Neural progenitor cell (in vitro differentiated cells): ENCODE measurements at regions not wholly inside any gene's neighbourhood (a gene's known extent, or its start where the extent isn't known, plus 50 kb on each side); places are given as distances from the start of the nearest gene placed in this dataset.
"Not testable (repeated sequence)": the region's sequence is repeated elsewhere in the genome, so short reads cannot be mapped to it uniquely, and the experiment has no call there.

Source experiments
- EZH2 ChIP-seq: fragments of 200-600 bp; sonication (generic); IDR thresholded peaks from 2 replicates; pipeline ENCODE4 v1.6.1; 2017; ENCODE audit warnings: antibody characterized with exemption, mild to moderate bottlenecking, moderate library complexity
- EZH2phosphoT487 ChIP-seq: fragments of 200-600 bp; sonication (generic); IDR thresholded peaks from 2 replicates; pipeline ENCODE4 v1.6.1; 2017; ENCODE audit warnings: antibody characterized with exemption
- TF ChIP-seq, protein P1 (sequence below): fragments of 200-600 bp; sonication (generic); IDR thresholded peaks from 2 replicates; pipeline ENCODE4 v1.5.1; 2017; ENCODE audit warnings: antibody characterized with exemption, mild to moderate bottlenecking

DNA sequence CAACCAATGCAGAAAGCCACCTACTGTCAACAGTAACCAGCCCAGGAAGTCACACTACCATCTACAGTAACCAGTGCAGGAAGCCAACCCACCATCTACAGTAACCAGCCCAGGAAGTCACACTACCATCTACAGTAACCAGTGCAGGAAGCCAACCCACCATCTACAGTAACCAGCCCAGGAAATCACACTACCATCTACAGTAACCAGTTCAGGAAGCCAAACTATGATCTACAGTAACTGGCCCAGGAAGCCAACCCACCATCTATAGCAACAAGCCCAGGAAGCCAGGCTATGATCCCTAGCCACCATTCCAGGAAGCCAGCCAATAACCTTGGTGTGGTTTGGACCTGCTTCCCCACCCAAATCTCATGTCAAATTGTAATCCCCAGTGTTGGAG lies 97.4 kb upstream of the APCDD1 start:
- TF ChIP-seq, protein P1, sequence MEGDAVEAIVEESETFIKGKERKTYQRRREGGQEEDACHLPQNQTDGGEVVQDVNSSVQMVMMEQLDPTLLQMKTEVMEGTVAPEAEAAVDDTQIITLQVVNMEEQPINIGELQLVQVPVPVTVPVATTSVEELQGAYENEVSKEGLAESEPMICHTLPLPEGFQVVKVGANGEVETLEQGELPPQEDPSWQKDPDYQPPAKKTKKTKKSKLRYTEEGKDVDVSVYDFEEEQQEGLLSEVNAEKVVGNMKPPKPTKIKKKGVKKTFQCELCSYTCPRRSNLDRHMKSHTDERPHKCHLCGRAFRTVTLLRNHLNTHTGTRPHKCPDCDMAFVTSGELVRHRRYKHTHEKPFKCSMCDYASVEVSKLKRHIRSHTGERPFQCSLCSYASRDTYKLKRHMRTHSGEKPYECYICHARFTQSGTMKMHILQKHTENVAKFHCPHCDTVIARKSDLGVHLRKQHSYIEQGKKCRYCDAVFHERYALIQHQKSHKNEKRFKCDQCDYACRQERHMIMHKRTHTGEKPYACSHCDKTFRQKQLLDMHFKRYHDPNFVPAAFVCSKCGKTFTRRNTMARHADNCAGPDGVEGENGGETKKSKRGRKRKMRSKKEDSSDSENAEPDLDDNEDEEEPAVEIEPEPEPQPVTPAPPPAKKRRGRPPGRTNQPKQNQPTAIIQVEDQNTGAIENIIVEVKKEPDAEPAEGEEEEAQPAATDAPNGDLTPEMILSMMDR, result not testable (repeated sequence)
- TF ChIP-seq EZH2, EZH2phosphoT487: not testable (repeated sequence)
